ENCODE measurements at regions not wholly inside any gene's neighbourhood (a gene's known extent, or its start where the extent isn't known, plus 50 kb on each side); places are given as distances from the start of the nearest gene placed in this dataset.

DNA sequence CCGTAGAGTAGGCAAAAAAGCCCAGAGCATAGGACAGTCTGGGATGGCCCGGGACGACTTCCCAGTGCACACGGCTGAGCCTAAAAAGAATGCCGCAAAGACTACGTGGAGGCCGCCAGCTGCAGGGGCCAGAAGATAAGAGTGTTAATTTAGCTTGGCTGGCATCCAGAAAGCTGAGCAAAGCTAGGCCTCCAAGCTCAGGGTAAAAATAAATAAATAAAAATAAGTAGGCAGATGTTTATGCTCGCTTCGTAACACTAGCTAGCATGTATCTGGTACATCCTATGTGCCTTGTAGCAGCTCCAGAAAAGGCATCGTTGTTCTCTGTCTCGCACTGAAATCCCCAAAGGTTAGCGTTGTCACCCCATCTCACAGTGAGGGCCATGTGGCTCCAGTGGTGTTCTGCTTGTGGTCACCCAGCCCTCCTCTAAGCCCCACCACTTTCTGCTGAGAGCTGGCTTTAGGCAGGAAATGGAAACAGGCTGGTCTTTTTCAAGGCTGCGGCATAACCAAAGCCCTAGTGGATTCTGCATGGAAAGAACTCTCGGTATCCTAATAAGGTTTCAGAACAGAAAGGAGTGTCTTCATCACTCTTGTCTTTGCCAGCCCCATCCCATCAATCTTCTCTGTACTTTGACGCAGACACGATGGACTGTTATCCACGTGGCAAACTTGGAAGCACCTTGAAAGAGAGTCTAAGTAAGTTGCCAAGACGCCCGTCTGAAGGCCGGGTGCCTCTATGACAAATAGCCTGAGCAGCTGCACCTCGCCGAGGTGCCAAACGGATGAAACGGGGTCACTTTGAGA, 58.1 kb upstream of the MEF2A start:
- TF ChIP-seq CTCF (IDR thresholded peaks at IDR 0.05) (no peak), POLR2AphosphoS5 (IDR thresholded peaks at IDR 0.05) (no peak), POLR2A (IDR thresholded peaks at IDR 0.05) (no peak)
